IMR-90 (cell line): ENCODE measurements at regions not wholly inside any gene's neighbourhood (a gene's known extent, or its start where the extent isn't known, plus 50 kb on each side); places are given as distances from the start of the nearest gene placed in this dataset.

Experiments
- ATAC-seq: fragments of 200-7000 bp; cut with Tn5 transposase; 2 replicates; pipeline ENCODE4 v1.9.1; 2020; ENCODE audit warnings: low read depth, mild to moderate bottlenecking, moderate library complexity
- BruUV-seq: library from RNA; stranded (reverse); fragments of 400-500 nt; replicated peaks from 2 replicates; lab custom pipeline; 2021; lab: Mats Ljungman, UMichigan
- CTCF ChIA-PET: fragments of 300-600 bp; formaldehyde crosslinking; extraction: SDS; loops from one replicate; lab custom pipeline; 2021; ENCODE audit warnings: antibody characterized with exemption; lab: Yijun Ruan, JAX
- POLR2A ChIA-PET: fragments of 300-600 bp; sonication (Branson Sonifier 250); formaldehyde crosslinking; loops from one replicate; lab custom pipeline; 2022; ENCODE audit warnings: antibody characterized with exemption; ENCODE audit not compliant: unreplicated experiment; lab: Charles Lee
- DNase-seq: peaks from one replicate; pipeline ENCODE4 v3.0.0; 2013
- H2AFZ ChIP-seq: replicated peaks from 2 replicates; pipeline ENCODE3; 2013; ENCODE audit warnings: low read length, mild to moderate bottlenecking; ENCODE audit not compliant: poor library complexity
- H2AK5ac ChIP-seq: 2 replicates; pipeline ENCODE4 v1.6.1; 2013; ENCODE audit warnings: low read depth, low read length, inconsistent platforms
- H2AK9ac ChIP-seq: replicated peaks from 2 replicates; pipeline ENCODE3; 2013; ENCODE audit warnings: mild to moderate bottlenecking, low read depth, low read length, moderate library complexity; ENCODE audit not compliant: poor library complexity
- H2BK120ac ChIP-seq: 2 replicates; pipeline ENCODE4 v1.6.1; 2013; ENCODE audit warnings: low read depth, low read length, inconsistent platforms
- H2BK15ac ChIP-seq: 3 replicates; pipeline ENCODE4 v1.6.1; 2013; ENCODE audit warnings: low read depth, low read length, inconsistent platforms
- H2BK20ac ChIP-seq: 2 replicates; pipeline ENCODE4 v1.6.1; 2013; ENCODE audit warnings: low read depth, mild to moderate bottlenecking, inconsistent platforms, low read length, moderate library complexity
- H2BK5ac ChIP-seq: 2 replicates; pipeline ENCODE4 v1.6.1; 2013; ENCODE audit warnings: mild to moderate bottlenecking, low read depth, low read length, inconsistent platforms; ENCODE audit not compliant: poor library complexity, severe bottlenecking
- H3K14ac ChIP-seq: replicated peaks from 2 replicates; pipeline ENCODE4 v1.6.1; 2013; ENCODE audit warnings: low read depth, low read length, inconsistent platforms
- H3K18ac ChIP-seq: 2 replicates; pipeline ENCODE4 v1.6.1; 2013; ENCODE audit warnings: low read depth, low read length, control low read depth
- H3K23ac ChIP-seq: 2 replicates; pipeline ENCODE4 v1.6.1; 2013; ENCODE audit warnings: low read depth, low read length, inconsistent platforms
- H3K27ac ChIP-seq: 2 replicates; pipeline ENCODE4 v1.5.1; 2013; ENCODE audit warnings: mild to moderate bottlenecking, control low read depth, low read length; ENCODE audit not compliant: insufficient read depth
- H3K27me3 ChIP-seq: 2 replicates; pipeline ENCODE4 v1.6.1; 2013; ENCODE audit warnings: low read length; ENCODE audit not compliant: control insufficient read depth, insufficient read depth
- H3K36me3 ChIP-seq: 2 replicates; pipeline ENCODE4 v1.6.1; 2013; ENCODE audit warnings: low read length, mixed read lengths; ENCODE audit not compliant: control insufficient read depth, insufficient read depth
- H3K4ac ChIP-seq: 2 replicates; pipeline ENCODE4 v1.6.1; 2013; ENCODE audit warnings: low read depth, low read length, inconsistent platforms
- H3K4me1 ChIP-seq: 2 replicates; pipeline ENCODE4 v1.6.1; 2013; ENCODE audit warnings: low read length, mixed read lengths; ENCODE audit not compliant: control insufficient read depth, insufficient read depth
- H3K4me2 ChIP-seq: 2 replicates; pipeline ENCODE4 v1.6.1; 2013; ENCODE audit warnings: low read depth, mild to moderate bottlenecking, control low read depth, low read length, moderate library complexity
- H3K4me3 ChIP-seq: 2 replicates; pipeline ENCODE4 v1.5.1; 2013; ENCODE audit warnings: low read depth, mild to moderate bottlenecking, control low read depth, low read length, moderate library complexity; ENCODE audit not compliant: insufficient read depth
- H3K56ac ChIP-seq: 2 replicates; pipeline ENCODE4 v1.6.1; 2013; ENCODE audit warnings: low read length, inconsistent platforms; ENCODE audit not compliant: insufficient read depth; ENCODE audit errors: extremely low read depth
- H3K79me1 ChIP-seq, 2 experiments: 2 replicates each; pipeline ENCODE4 v1.6.1; 2013; ENCODE audit warnings: low read length in 2 of 2, inconsistent platforms in 1 of 2, low read depth in 1 of 2
- H3K9ac ChIP-seq: 2 replicates; pipeline ENCODE4 v1.6.1; 2013; ENCODE audit warnings: low read depth, low read length, control low read depth
- H3K9me1 ChIP-seq: 2 replicates; pipeline ENCODE4 v1.6.1; 2013; ENCODE audit warnings: low read length, inconsistent platforms; ENCODE audit not compliant: insufficient read depth
- H3K9me3 ChIP-seq: 2 replicates; pipeline ENCODE4 v1.6.1; 2013; ENCODE audit warnings: low read length; ENCODE audit not compliant: control insufficient read depth, insufficient read depth
- H4K20me1 ChIP-seq: 2 replicates; pipeline ENCODE4 v1.6.1; 2013; ENCODE audit warnings: low read length, inconsistent platforms; ENCODE audit not compliant: insufficient read depth
- H4K5ac ChIP-seq: 2 replicates; pipeline ENCODE4 v1.6.1; 2013; ENCODE audit warnings: mild to moderate bottlenecking, low read depth, low read length, control low read depth
- H4K8ac ChIP-seq, 2 experiments: 2 replicates each; pipeline ENCODE4 v1.6.1; 2013; ENCODE audit warnings: low read depth in 2 of 2, low read length in 2 of 2, control low read depth in 1 of 2, inconsistent platforms in 1 of 2
- H4K91ac ChIP-seq: 2 replicates; pipeline ENCODE4 v1.6.1; 2013; ENCODE audit warnings: low read depth, low read length, inconsistent platforms; ENCODE audit not compliant: insufficient read depth
- CEBPB ChIP-seq: IDR thresholded peaks from 2 replicates; pipeline ENCODE4 v1.6.1; 2012; ENCODE audit warnings: low read depth, low read length, improper control_type of control experiment
- FOS ChIP-seq: fragments of 150-350 bp; IDR thresholded peaks from 2 replicates; pipeline ENCODE4 v1.6.1; 2016; ENCODE audit warnings: low read depth, low read length
- MAZ ChIP-seq: IDR thresholded peaks from 2 replicates; pipeline ENCODE4 v1.6.1; 2012; ENCODE audit warnings: low read depth, mild to moderate bottlenecking, low read length, improper control_type of control experiment, moderate library complexity, borderline replicate concordance
- MXI1 ChIP-seq: IDR thresholded peaks from 2 replicates; pipeline ENCODE4 v1.6.1; 2012; ENCODE audit warnings: low read depth, mild to moderate bottlenecking, low read length, moderate library complexity, borderline replicate concordance
- NFE2L2 ChIP-seq: fragments of 150-350 bp; IDR thresholded peaks from 2 replicates; pipeline ENCODE4 v1.6.1; 2016; ENCODE audit warnings: low read depth, mild to moderate bottlenecking, low read length
- POLR2A ChIP-seq: IDR thresholded peaks from 2 replicates; pipeline ENCODE4 v1.6.1; 2012; ENCODE audit warnings: mild to moderate bottlenecking, low read depth, low read length
- RAD21 ChIP-seq: IDR thresholded peaks from 2 replicates; pipeline ENCODE4 v1.6.1; 2012; ENCODE audit warnings: low read length, improper control_type of control experiment
- RFX5 ChIP-seq: IDR thresholded peaks from 2 replicates; pipeline ENCODE4 v1.8.0; 2012; ENCODE audit warnings: low read depth, mild to moderate bottlenecking, low read length, moderate library complexity
- SMC3 ChIP-seq: fragments of 150-350 bp; IDR thresholded peaks from 2 replicates; pipeline ENCODE4 v1.6.1; 2016; ENCODE audit warnings: low read depth, mild to moderate bottlenecking, antibody characterized with exemption, low read length, moderate library complexity
- WGBS, 2 experiments: methylation state at CpG; one replicate each; pipeline versions ENCODE4 v1.1.5 to v1.1.7; 2013; ENCODE audit warnings: missing lambda C conversion rate in 2 of 2; ENCODE audit not compliant: insufficient read length in 1 of 2; ENCODE audit errors: extremely low coverage in 2 of 2; 5-methylcytosine and 5-hydroxymethylcytosine counted together
- dilution Hi-C: fragments of 300-500 bp; cut with HindIII; formaldehyde crosslinking; loops from one replicate; pipeline ENCODE4 v1.14.3; 2018; ENCODE audit warnings: low sequenced_read_pairs; ENCODE audit not compliant: unreplicated experiment
- in situ Hi-C: fragments of 300-500 bp; cut with MboI; formaldehyde crosslinking; loops from 3 replicates; pipeline ENCODE4 v1.14.3; 2019; ENCODE audit warnings: low sequenced_read_pairs, inconsistent platforms, mixed read lengths
- intact Hi-C: fragments of 100-400 bp; cut with micrococcal nuclease; formaldehyde crosslinking; loops from 2 replicates; pipeline ENCODE4 v1.10.0; 2022
- TF ChIP-seq, protein P1 (sequence below): fragments of 150-350 bp; IDR thresholded peaks from 2 replicates; pipeline ENCODE4 v1.6.1; 2017; ENCODE audit warnings: mild to moderate bottlenecking, antibody characterized with exemption, low read length, low read depth
- TF ChIP-seq, protein P2 (sequence below): fragments of 150-350 bp; IDR thresholded peaks from 2 replicates; pipeline ENCODE4 v1.6.1; 2016; ENCODE audit warnings: low read depth, mild to moderate bottlenecking, low read length, moderate library complexity, borderline replicate concordance
- TF ChIP-seq, protein P3 (sequence below): conservative IDR thresholded peaks from 2 replicates; pipeline ENCODE4 v1.5.1; 2012; ENCODE audit warnings: mild to moderate bottlenecking, low read depth, low read length, improper control_type of control experiment

DNA sequence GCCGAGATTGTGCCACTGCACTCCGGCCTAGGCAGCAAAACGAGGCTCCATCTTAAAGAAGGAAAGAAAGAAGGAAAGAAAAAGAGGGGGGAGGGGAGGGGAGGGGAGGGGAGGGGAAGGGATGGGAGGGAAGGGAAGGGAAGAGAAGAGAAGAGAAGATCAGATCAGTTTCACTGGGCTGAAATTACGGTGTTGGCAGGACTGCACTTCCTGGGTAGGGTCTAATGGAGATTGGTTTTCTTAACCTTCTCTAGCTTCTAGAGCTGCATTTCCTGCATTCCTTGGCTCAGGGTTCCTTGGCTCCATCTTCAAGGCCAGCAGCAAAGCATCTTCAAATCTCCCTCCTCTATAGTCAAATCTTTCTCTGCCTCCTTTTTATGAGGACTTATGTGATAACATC, 349.1 kb upstream of the CRIM1 start:
- no peak overlapping the region for H2AK5ac ChIP-seq
- H4K8ac ChIP-seq = no peak overlapping the region
- H3K9me3 ChIP-seq = no peaks in the 10 kb centered on the region
- H3K4ac ChIP-seq = no peak overlapping the region
- no peak overlapping the region for H3K4me3 ChIP-seq
- dilution Hi-C loops (no loop called here), intact Hi-C loops (no loop called here), in situ Hi-C loops (no loop called here)
- H3K36me3 ChIP-seq = no peaks in the 10 kb centered on the region
- H3K27ac ChIP-seq = no peak overlapping the region
- H3K9me1 ChIP-seq = no peaks in the 10 kb centered on the region
- H2BK5ac ChIP-seq = no peak overlapping the region
- no peaks in the 10 kb centered on the region for H3K79me1 ChIP-seq
- H3K14ac ChIP-seq = no peak overlapping the region
- no CpG with 5 or more reads among the region's 4 CpGs for WGBS, 2 experiments
- TF ChIP-seq POLR2A (no peak), RFX5 (no peak), FOS (no peak), RAD21 (no peak), NFE2L2 (no peak), MXI1 (no peak), CEBPB (no peak), SMC3 (no peak), MAZ (no peak)
- TF ChIP-seq, protein P1, sequence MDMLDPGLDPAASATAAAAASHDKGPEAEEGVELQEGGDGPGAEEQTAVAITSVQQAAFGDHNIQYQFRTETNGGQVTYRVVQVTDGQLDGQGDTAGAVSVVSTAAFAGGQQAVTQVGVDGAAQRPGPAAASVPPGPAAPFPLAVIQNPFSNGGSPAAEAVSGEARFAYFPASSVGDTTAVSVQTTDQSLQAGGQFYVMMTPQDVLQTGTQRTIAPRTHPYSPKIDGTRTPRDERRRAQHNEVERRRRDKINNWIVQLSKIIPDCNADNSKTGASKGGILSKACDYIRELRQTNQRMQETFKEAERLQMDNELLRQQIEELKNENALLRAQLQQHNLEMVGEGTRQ = no peak
- TF ChIP-seq, protein P2, sequence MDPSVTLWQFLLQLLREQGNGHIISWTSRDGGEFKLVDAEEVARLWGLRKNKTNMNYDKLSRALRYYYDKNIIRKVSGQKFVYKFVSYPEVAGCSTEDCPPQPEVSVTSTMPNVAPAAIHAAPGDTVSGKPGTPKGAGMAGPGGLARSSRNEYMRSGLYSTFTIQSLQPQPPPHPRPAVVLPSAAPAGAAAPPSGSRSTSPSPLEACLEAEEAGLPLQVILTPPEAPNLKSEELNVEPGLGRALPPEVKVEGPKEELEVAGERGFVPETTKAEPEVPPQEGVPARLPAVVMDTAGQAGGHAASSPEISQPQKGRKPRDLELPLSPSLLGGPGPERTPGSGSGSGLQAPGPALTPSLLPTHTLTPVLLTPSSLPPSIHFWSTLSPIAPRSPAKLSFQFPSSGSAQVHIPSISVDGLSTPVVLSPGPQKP = no peak
- TF ChIP-seq, protein P3, sequence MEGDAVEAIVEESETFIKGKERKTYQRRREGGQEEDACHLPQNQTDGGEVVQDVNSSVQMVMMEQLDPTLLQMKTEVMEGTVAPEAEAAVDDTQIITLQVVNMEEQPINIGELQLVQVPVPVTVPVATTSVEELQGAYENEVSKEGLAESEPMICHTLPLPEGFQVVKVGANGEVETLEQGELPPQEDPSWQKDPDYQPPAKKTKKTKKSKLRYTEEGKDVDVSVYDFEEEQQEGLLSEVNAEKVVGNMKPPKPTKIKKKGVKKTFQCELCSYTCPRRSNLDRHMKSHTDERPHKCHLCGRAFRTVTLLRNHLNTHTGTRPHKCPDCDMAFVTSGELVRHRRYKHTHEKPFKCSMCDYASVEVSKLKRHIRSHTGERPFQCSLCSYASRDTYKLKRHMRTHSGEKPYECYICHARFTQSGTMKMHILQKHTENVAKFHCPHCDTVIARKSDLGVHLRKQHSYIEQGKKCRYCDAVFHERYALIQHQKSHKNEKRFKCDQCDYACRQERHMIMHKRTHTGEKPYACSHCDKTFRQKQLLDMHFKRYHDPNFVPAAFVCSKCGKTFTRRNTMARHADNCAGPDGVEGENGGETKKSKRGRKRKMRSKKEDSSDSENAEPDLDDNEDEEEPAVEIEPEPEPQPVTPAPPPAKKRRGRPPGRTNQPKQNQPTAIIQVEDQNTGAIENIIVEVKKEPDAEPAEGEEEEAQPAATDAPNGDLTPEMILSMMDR = no peak
- no peak for DNase-seq
- H3K4me2 ChIP-seq = no peak overlapping the region
- no peak overlapping the region for H2AK9ac ChIP-seq
- no peaks in the 10 kb centered on the region for H3K4me1 ChIP-seq
- no peaks in the 10 kb centered on the region for H4K20me1 ChIP-seq
- no peak overlapping the region for H2BK20ac ChIP-seq
- no TSS peak for BruUV-seq
- H2BK15ac ChIP-seq = no peak overlapping the region
- CTCF ChIA-PET = no interaction called here
- H4K5ac ChIP-seq = no peak overlapping the region
- no peak overlapping the region for H4K91ac ChIP-seq
- POLR2A ChIA-PET = no interaction called here
- H3K56ac ChIP-seq = no peak overlapping the region
- no peaks in the 10 kb centered on the region for H3K27me3 ChIP-seq
- no peak overlapping the region for H3K9ac ChIP-seq
- ATAC-seq = no peak
- no peak overlapping the region for H3K23ac ChIP-seq
- H2AFZ ChIP-seq = no peak overlapping the region
- no peak overlapping the region for H3K18ac ChIP-seq
- no peak overlapping the region for H2BK120ac ChIP-seq
